GM12878 (cell line): ENCODE measurements at regions not wholly inside any gene's neighbourhood (a gene's known extent, or its start where the extent isn't known, plus 50 kb on each side); places are given as distances from the start of the nearest gene placed in this dataset.

ENCODE experiments used
- ATAC-seq: fragments of 200-7000 bp; cut with Tn5 transposase; 3 replicates; pipeline ENCODE4 v1.9.1; 2020; ENCODE audit warnings: mild to moderate bottlenecking, moderate library complexity
- BruUV-seq: library from RNA; stranded (reverse); fragments of 400-500 nt; replicated peaks from 2 replicates; lab custom pipeline; 2021; lab: Mats Ljungman, UMichigan
- CTCF ChIA-PET: fragments of 300-600 bp; sonication (Branson Sonifier 250); formaldehyde crosslinking; extraction: SDS; loops from one replicate; lab custom pipeline; 2021; ENCODE audit warnings: inconsistent platforms; lab: Yijun Ruan, JAX
- POLR2A ChIA-PET: fragments of 350-600 bp; formaldehyde crosslinking; extraction: SDS; loops from one replicate; lab custom pipeline; 2021; ENCODE audit warnings: inconsistent platforms; lab: Charles Lee
- RAD21 ChIA-PET: fragments of 300-600 bp; sonication (Branson Sonifier 250); formaldehyde crosslinking; loops from one replicate; lab custom pipeline; 2023; ENCODE audit warnings: antibody characterized with exemption; ENCODE audit not compliant: unreplicated experiment; lab: Charles Lee
- SMC1A ChIA-PET: fragments of 300-600 bp; sonication (Branson Sonifier 250); formaldehyde crosslinking; loops from one replicate; lab custom pipeline; 2023; ENCODE audit not compliant: unreplicated experiment, uncharacterized antibody; lab: Charles Lee
- DNase-seq: peaks from one replicate; pipeline ENCODE4 v3.0.0-alpha.2; 2011; ENCODE audit warnings: low read depth, low spot score
- FAIRE-seq: peaks from 3 replicates; lab custom pipeline; 2011; peaks lifted over from hg19 to GRCh38; lab: Jason Lieb, UNC
- H2AFZ ChIP-seq: 2 replicates; pipeline ENCODE4 v1.6.0; 2011; ENCODE audit warnings: low read depth, low read length, control low read depth; ENCODE audit not compliant: control insufficient read depth
- H3K27ac ChIP-seq: 2 replicates; pipeline ENCODE4 v1.5.1; 2011; ENCODE audit warnings: control low read depth; ENCODE audit not compliant: control insufficient read depth, insufficient read depth
- H3K27me3 ChIP-seq, 2 experiments: replicated peaks in 1 of 2; 2 replicates each; pipeline versions ENCODE4 v1.6.0 to v1.6.1; 2011; ENCODE audit warnings: low read length in 1 of 2; ENCODE audit not compliant: control insufficient read depth in 2 of 2, insufficient read depth in 2 of 2
- H3K36me3 ChIP-seq, 2 experiments: 2 replicates each; pipeline ENCODE4 v1.5.1; 2011; ENCODE audit warnings: low read length in 1 of 2; ENCODE audit not compliant: control insufficient read depth in 2 of 2, insufficient read depth in 2 of 2
- H3K4me1 ChIP-seq: 2 replicates; pipeline ENCODE4 v1.6.1; 2011; ENCODE audit warnings: mild to moderate bottlenecking, low read length, moderate library complexity, mixed read lengths; ENCODE audit not compliant: control insufficient read depth, insufficient read depth
- H3K4me2 ChIP-seq: 2 replicates; pipeline ENCODE4 v1.6.0; 2011; ENCODE audit warnings: control low read depth; ENCODE audit not compliant: control insufficient read depth, insufficient read depth
- H3K4me3 ChIP-seq: fragments of 200-600 bp; sonication (generic); 2 replicates; pipeline ENCODE4 v1.5.1; 2016
- H3K79me2 ChIP-seq: 2 replicates; pipeline ENCODE4 v1.6.0; 2011; ENCODE audit warnings: low read length; ENCODE audit not compliant: control insufficient read depth, insufficient read depth
- H3K9ac ChIP-seq: 2 replicates; pipeline ENCODE4 v1.8.0; 2011; ENCODE audit warnings: low read length, control low read depth, mixed read lengths; ENCODE audit not compliant: control insufficient read depth, insufficient read depth
- H3K9me3 ChIP-seq: replicated peaks from 3 replicates; pipeline ENCODE4 v1.5.1; 2011; ENCODE audit warnings: mild to moderate bottlenecking, low read length; ENCODE audit not compliant: control insufficient read depth, insufficient read depth
- H4K20me1 ChIP-seq: 2 replicates; pipeline ENCODE4 v1.6.0; 2011; ENCODE audit not compliant: control insufficient read depth, insufficient read depth
- BACH1 ChIP-seq: fragments of 450-650 bp; IDR thresholded peaks from 2 replicates; pipeline ENCODE4 v1.6.1; 2017; ENCODE audit warnings: mild to moderate bottlenecking, borderline replicate concordance
- BCL3 ChIP-seq: IDR thresholded peaks from 2 replicates; pipeline ENCODE4 v1.6.1; 2011; ENCODE audit warnings: borderline replicate concordance, low read depth, mild to moderate bottlenecking, moderate library complexity, low read length; ENCODE audit not compliant: insufficient read depth, poor library complexity, severe bottlenecking
- BMI1 ChIP-seq: fragments of 450-650 bp; IDR thresholded peaks from 2 replicates; pipeline ENCODE4 v1.6.1; 2016; ENCODE audit warnings: mild to moderate bottlenecking, moderate library complexity, borderline replicate concordance
- FOS ChIP-seq: IDR thresholded peaks from 3 replicates; pipeline ENCODE4 v1.6.1; 2011; ENCODE audit warnings: borderline replicate concordance; ENCODE audit not compliant: insufficient read length; ENCODE audit errors: extremely low read depth
- JUNB ChIP-seq: IDR thresholded peaks from 2 replicates; pipeline ENCODE4 v1.6.1; 2016; ENCODE audit warnings: antibody characterized with exemption, mild to moderate bottlenecking
- JUND ChIP-seq: IDR thresholded peaks from 2 replicates; pipeline ENCODE4 v1.6.1; 2012; ENCODE audit warnings: low read depth, mild to moderate bottlenecking, low read length, improper control_type of control experiment, moderate library complexity
- MEF2A ChIP-seq: IDR thresholded peaks from 2 replicates; pipeline ENCODE4 v1.6.1; 2011; ENCODE audit warnings: low read depth, mild to moderate bottlenecking, low read length, moderate library complexity; ENCODE audit not compliant: insufficient read depth
- MYB ChIP-seq: fragments of 150-350 bp; IDR thresholded peaks from 2 replicates; pipeline ENCODE4 v1.6.1; 2014; ENCODE audit warnings: mild to moderate bottlenecking, low read depth, low read length, borderline replicate concordance
- NRF1 ChIP-seq: conservative IDR thresholded peaks from 2 replicates; pipeline ENCODE4 v1.6.1; 2011; ENCODE audit warnings: mild to moderate bottlenecking, low read depth, low read length, improper control_type of control experiment
- TCF12 ChIP-seq: IDR thresholded peaks from 2 replicates; pipeline ENCODE4 v1.6.1; 2011; ENCODE audit warnings: low read depth, mild to moderate bottlenecking, low read length
- YY1 ChIP-seq: IDR thresholded peaks from 2 replicates; pipeline ENCODE4 v1.6.1; 2011; ENCODE audit warnings: low read depth, mild to moderate bottlenecking, low read length
- ZNF384 ChIP-seq: IDR thresholded peaks from 2 replicates; pipeline ENCODE4 v1.6.1; 2012; ENCODE audit warnings: low read depth, mild to moderate bottlenecking, low read length, improper control_type of control experiment, borderline replicate concordance
- WGBS: methylation state at CpG from one replicate; pipeline ENCODE4 v1.1.6; 2016; ENCODE audit warnings: low lambda C conversion rate; ENCODE audit not compliant: insufficient replicate concordance, insufficient coverage; ENCODE audit errors: missing lambda C conversion rate; 5-methylcytosine and 5-hydroxymethylcytosine counted together
- in situ Hi-C: fragments of 300-500 bp; cut with MboI; formaldehyde crosslinking; loops from 9 replicates; pipeline ENCODE4 v1.14.3; 2018; ENCODE audit warnings: mixed read lengths
- intact Hi-C: fragments of 100-400 bp; cut with micrococcal nuclease; formaldehyde crosslinking; loops from one replicate; pipeline ENCODE4 v1.14.2; 2022; ENCODE audit not compliant: unreplicated experiment

DNA sequence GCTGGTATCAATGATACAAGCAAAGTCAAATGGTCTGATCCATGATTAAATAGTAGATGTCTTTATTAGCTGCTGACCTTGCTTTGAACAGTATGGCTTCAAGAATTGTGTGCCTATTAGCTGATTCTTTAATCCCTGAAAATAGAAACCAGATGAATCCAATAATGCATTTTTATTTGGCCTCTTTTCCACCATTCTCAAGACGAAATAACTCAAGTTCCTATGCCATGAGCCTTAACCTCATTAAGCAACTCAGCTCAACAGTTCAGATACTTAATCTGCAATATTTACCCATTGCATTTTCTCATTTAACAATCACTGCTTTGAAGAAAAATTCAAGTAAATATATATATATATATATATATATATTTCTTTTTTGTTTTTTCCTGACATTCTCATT, 588.6 kb upstream of the MEF2C start:
- in situ Hi-C loops, result no loop called here
- ChIA-PET POLR2A (interaction anchor here (0.6 kb wide), 2 partner anchors 16 to 917 kb away, joined by 3 read pairs; no protein-coding TSS in a partner anchor), RAD21 (interaction anchor here (0.6 to 1.3 kb wide), 3 partner anchors 29 to 407 kb away, joined by 3 to 4 read pairs (median 3); no protein-coding TSS in a partner anchor), SMC1A (interaction anchor here (1.8 kb wide), 1 partner anchor 22 kb away, joined by 5 read pairs; no protein-coding TSS in a partner anchor), CTCF (interaction anchor here (1.0 to 1.5 kb wide), 2 partner anchors 34 to 76 kb away, joined by 3 read pairs; no protein-coding TSS in a partner anchor)
- no peaks in the 10 kb centered on the region for H3K27me3 ChIP-seq
- H3K9ac ChIP-seq, result no peak overlapping the region
- no peak for FAIRE-seq
- H3K4me1 ChIP-seq, result no peaks in the 10 kb centered on the region
- no peaks in the 10 kb centered on the region for H3K79me2 ChIP-seq
- H4K20me1 ChIP-seq, result no peaks in the 10 kb centered on the region
- no peak overlapping the region for H3K27ac ChIP-seq
- no TSS peak for BruUV-seq
- ATAC-seq, result no peak
- no peak for DNase-seq
- no peak overlapping the region for H3K4me3 ChIP-seq
- H3K9me3 ChIP-seq, result no peaks in the 10 kb centered on the region; the same call in 2 of the 3 replicates
- H3K4me2 ChIP-seq, result no peak overlapping the region
- intact Hi-C loops, result no loop called here
- no peaks in the 10 kb centered on the region for H3K36me3 ChIP-seq
- TF ChIP-seq MEF2A, result no peak
- no peak for TF ChIP-seq MYB
- TF ChIP-seq NRF1, result no peak
- TF ChIP-seq BCL3, result no peak
- TF ChIP-seq TCF12, result no peak
- TF ChIP-seq FOS, result no peak
- TF ChIP-seq BMI1, result no peak
- no peak for TF ChIP-seq JUND
- no peak for TF ChIP-seq JUNB
- no peak for TF ChIP-seq YY1
- TF ChIP-seq ZNF384, result no peak
- no peak for TF ChIP-seq BACH1
- WGBS, result 94% methylated on average over 1 of the region's 1 CpG
- H2AFZ ChIP-seq, result no peak overlapping the region
